H1 (cell line): ENCODE measurements at regions not wholly inside any gene's neighbourhood (a gene's known extent, or its start where the extent isn't known, plus 50 kb on each side); places are given as distances from the start of the nearest gene placed in this dataset.

Source experiments
- BRCA1 ChIP-seq: IDR thresholded peaks from 2 replicates; pipeline ENCODE4 v1.6.1; 2012; ENCODE audit warnings: low read depth, low read length, improper control_type of control experiment
- CTCF ChIP-seq, 3 experiments: IDR thresholded peaks; 1 replicate in 2 of 3; 2 replicates in 1 of 3; pipeline versions ENCODE4 v1.5.1 to v1.6.1; 2011; ENCODE audit warnings: low read length in 3 of 3, mild to moderate bottlenecking in 3 of 3, inconsistent platforms in 2 of 3, low read depth in 1 of 3, moderate library complexity in 1 of 3; ENCODE audit not compliant: insufficient read depth in 1 of 3; ENCODE audit errors: control extremely low read depth in 1 of 3
- EZH2 ChIP-seq: fragments of 200-600 bp; sonication (generic); IDR thresholded peaks from 2 replicates; pipeline ENCODE4 v1.7.1; 2012; ENCODE audit warnings: low read depth, mild to moderate bottlenecking, moderate library complexity, low read length, inconsistent platforms; ENCODE audit not compliant: severe bottlenecking
- JUND ChIP-seq: IDR thresholded peaks from 2 replicates; pipeline ENCODE4 v1.6.1; 2011; ENCODE audit warnings: mild to moderate bottlenecking, improper control_type of control experiment, low read length
- TEAD4 ChIP-seq: IDR thresholded peaks from 2 replicates; pipeline ENCODE4 v1.6.1; 2012; ENCODE audit warnings: low read depth, low read length, inconsistent platforms, mixed read lengths
- ZNF274 ChIP-seq: IDR thresholded peaks from 2 replicates; pipeline ENCODE4 v1.7.0; 2012; ENCODE audit warnings: low read length, borderline replicate concordance; ENCODE audit errors: extremely low read depth

DNA sequence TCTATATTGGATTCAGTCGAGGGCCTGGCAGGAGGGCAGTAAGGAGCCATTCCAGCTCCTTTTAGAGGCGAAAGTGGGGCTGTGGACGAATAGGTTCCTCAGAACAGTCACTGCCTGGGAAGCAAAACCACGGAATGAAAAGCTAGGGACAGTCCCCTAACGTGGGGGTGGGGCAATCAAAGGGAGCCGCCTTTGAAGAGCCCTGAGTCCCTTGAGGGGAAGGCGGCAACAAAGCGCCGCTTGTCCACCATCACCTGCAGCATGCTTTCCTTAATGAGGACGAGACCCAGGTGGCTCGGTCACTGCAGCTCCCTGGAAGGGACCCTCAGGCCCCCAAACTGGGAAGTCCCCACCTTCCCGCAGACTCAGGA lies 184.7 kb downstream of the ETS2 start:
- no peak for TF ChIP-seq EZH2
- TF ChIP-seq CTCF (IDR thresholded peaks at IDR 0.05; ENCODE audit: control extremely low read depth in 1 of 3, insufficient read depth in 1 of 3, low read depth in 1 of 3, low read length in 3 of 3): no peak
- no peak for TF ChIP-seq ZNF274
- TF ChIP-seq TEAD4: no peak
- no peak for TF ChIP-seq JUND
- TF ChIP-seq BRCA1: no peak
